GM12878 (cell line): ENCODE measurements at regions not wholly inside any gene's neighbourhood (a gene's known extent, or its start where the extent isn't known, plus 50 kb on each side); places are given as distances from the start of the nearest gene placed in this dataset.

ENCODE experiments used
- ATF7 ChIP-seq: fragments of 450-650 bp; IDR thresholded peaks from 2 replicates; pipeline ENCODE4 v1.6.1; 2016; ENCODE audit warnings: low read depth, mild to moderate bottlenecking
- BCL11A ChIP-seq: IDR thresholded peaks from 2 replicates; pipeline ENCODE4 v1.6.1; 2011; ENCODE audit warnings: low read depth, low read length
- BRCA1 ChIP-seq: IDR thresholded peaks from 2 replicates; pipeline ENCODE4 v1.6.1; 2011; ENCODE audit warnings: low read depth, low read length, improper control_type of control experiment
- CEBPZ ChIP-seq: fragments of 150-350 bp; IDR thresholded peaks from 2 replicates; pipeline ENCODE4 v1.6.1; 2016; ENCODE audit warnings: low read depth, low read length
- CHD4 ChIP-seq: fragments of 200-600 bp; sonication (generic); IDR thresholded peaks from 2 replicates; pipeline ENCODE4 v1.6.1; 2016; ENCODE audit warnings: mild to moderate bottlenecking
- CREB1 ChIP-seq: IDR thresholded peaks from 2 replicates; pipeline ENCODE4 v1.6.1; 2012; ENCODE audit warnings: low read depth, mild to moderate bottlenecking, inconsistent platforms
- IKZF1 ChIP-seq: fragments of 450-650 bp; conservative IDR thresholded peaks from 2 replicates; pipeline ENCODE4 v1.6.1; 2017; ENCODE audit warnings: antibody characterized with exemption, mild to moderate bottlenecking
- IRF3 ChIP-seq: fragments of 450-650 bp; IDR thresholded peaks from 2 replicates; pipeline ENCODE4 v1.6.1; 2014; ENCODE audit warnings: mild to moderate bottlenecking
- JUNB ChIP-seq: IDR thresholded peaks from 2 replicates; pipeline ENCODE4 v1.6.1; 2016; ENCODE audit warnings: antibody characterized with exemption, mild to moderate bottlenecking
- JUND ChIP-seq: IDR thresholded peaks from 2 replicates; pipeline ENCODE4 v1.6.1; 2012; ENCODE audit warnings: low read depth, mild to moderate bottlenecking, low read length, improper control_type of control experiment, moderate library complexity
- LARP7 ChIP-seq: fragments of 450-650 bp; IDR thresholded peaks from 2 replicates; pipeline ENCODE4 v1.6.1; 2017; ENCODE audit warnings: mild to moderate bottlenecking
- MEF2B ChIP-seq: fragments of 450-650 bp; IDR thresholded peaks from 2 replicates; pipeline ENCODE4 v1.6.1; 2018; ENCODE audit warnings: mild to moderate bottlenecking, moderate library complexity; ENCODE audit not compliant: partially characterized antibody, poor library complexity, severe bottlenecking
- MTA2 ChIP-seq: fragments of 450-650 bp; IDR thresholded peaks from 2 replicates; pipeline ENCODE4 v1.6.1; 2016; ENCODE audit warnings: low read depth, mild to moderate bottlenecking, moderate library complexity
- MXI1 ChIP-seq: fragments of 150-350 bp; IDR thresholded peaks from 2 replicates; pipeline ENCODE4 v1.6.1; 2011; ENCODE audit warnings: low read depth, mild to moderate bottlenecking, inconsistent platforms, low read length, improper control_type of control experiment
- NR2C1 ChIP-seq: fragments of 450-650 bp; IDR thresholded peaks from 2 replicates; pipeline ENCODE4 v1.6.1; 2017; ENCODE audit warnings: antibody characterized with exemption, mild to moderate bottlenecking, moderate library complexity
- PAX8 ChIP-seq: fragments of 450-650 bp; IDR thresholded peaks from 2 replicates; pipeline ENCODE4 v1.6.1; 2017; ENCODE audit warnings: mild to moderate bottlenecking, moderate library complexity
- RBBP5 ChIP-seq: fragments of 200-600 bp; sonication (generic); conservative IDR thresholded peaks from 2 replicates; pipeline ENCODE4 v1.6.1; 2016
- SIX5 ChIP-seq: IDR thresholded peaks from 2 replicates; pipeline ENCODE4 v1.6.1; 2011; ENCODE audit warnings: mild to moderate bottlenecking, low read depth, low read length, moderate library complexity; ENCODE audit not compliant: severe bottlenecking
- SMC3 ChIP-seq: IDR thresholded peaks from 2 replicates; pipeline ENCODE4 v1.6.1; 2011; ENCODE audit warnings: low read length, improper control_type of control experiment, borderline replicate concordance
- SPI1 ChIP-seq: IDR thresholded peaks from 2 replicates; pipeline ENCODE4 v1.6.1; 2011; ENCODE audit warnings: low read depth, mild to moderate bottlenecking, low read length, moderate library complexity, borderline replicate concordance; ENCODE audit not compliant: insufficient read depth
- SUZ12 ChIP-seq: fragments of 200-600 bp; sonication (generic); IDR thresholded peaks from one replicate; pipeline ENCODE4 v1.6.1; 2018; ENCODE audit warnings: antibody characterized with exemption, mild to moderate bottlenecking; ENCODE audit not compliant: unreplicated experiment
- YY1 ChIP-seq: IDR thresholded peaks from 2 replicates; pipeline ENCODE4 v1.6.1; 2011; ENCODE audit warnings: low read depth, mild to moderate bottlenecking, low read length
- ZBTB33 ChIP-seq: fragments of 450-650 bp; IDR thresholded peaks from 2 replicates; pipeline ENCODE4 v1.6.1; 2017; ENCODE audit warnings: mild to moderate bottlenecking
- ZNF592 ChIP-seq: fragments of 450-650 bp; IDR thresholded peaks from 2 replicates; pipeline ENCODE4 v1.6.1; 2017; ENCODE audit warnings: mild to moderate bottlenecking, moderate library complexity

GRCh38 chr3:72095521-72095920, 310.6 kb upstream of the PROK2 start (continued):
- TF ChIP-seq PAX8: no peak
- no peak for TF ChIP-seq CHD4
- TF ChIP-seq CEBPZ: no peak
- TF ChIP-seq CREB1: no peak
- TF ChIP-seq JUNB: no peak
- TF ChIP-seq BRCA1: no peak
- TF ChIP-seq YY1: no peak
- no peak for TF ChIP-seq BCL11A
- TF ChIP-seq ZNF592: no peak
- no peak for TF ChIP-seq SPI1
- TF ChIP-seq SMC3: no peak
- no peak for TF ChIP-seq MXI1
- peak; percentile 26; the same call in 1 of the 2 replicates for TF ChIP-seq ATF7
- TF ChIP-seq MEF2B: peak; percentile 87
- TF ChIP-seq IKZF1: no peak
- peak; percentile 16; the same call in 1 of the 2 replicates for TF ChIP-seq MTA2
- no peak for TF ChIP-seq JUND
- TF ChIP-seq SIX5: no peak
- TF ChIP-seq ZBTB33: no peak
- no peak for TF ChIP-seq NR2C1
- no peak for TF ChIP-seq RBBP5
- TF ChIP-seq IRF3: no peak
- no peak for TF ChIP-seq LARP7
- TF ChIP-seq SUZ12: no peak
